ENCODE measurements at regions not wholly inside any gene's neighbourhood (a gene's known extent, or its start where the extent isn't known, plus 50 kb on each side); places are given as distances from the start of the nearest gene placed in this dataset.
A peak's percentile ranks its signal among the peaks of the same experiment; 100 is the strongest.

GRCh38 chr13:44873461-44873860 is 115.8 kb downstream of the NUFIP1 start:
- DNase-seq (ENCODE audit: low read depth): no peak
- no peak for TF ChIP-seq CTCF (conservative IDR thresholded peaks at IDR 0.05; ENCODE audit: low read depth, low read length)
- H3K4me3 ChIP-seq (ENCODE audit: low read depth, low read length): no peak overlapping the region

- no peak for TF ChIP-seq CTCF (conservative IDR thresholded peaks at IDR 0.05; ENCODE audit: low read depth, low read length)
- DNase-seq (ENCODE audit: low read depth): no peak
- H3K4me3 ChIP-seq (ENCODE audit: low read depth, low read length): no peak overlapping the region
Observed at GRCh38 chr13:44872751-44873150, 116.5 kb downstream of the NUFIP1 start.

GRCh38 chr13:44870456-44870929 is 118.8 kb downstream of the NUFIP1 start:
- peak; percentile 6 for TF ChIP-seq CTCF (conservative IDR thresholded peaks at IDR 0.05; ENCODE audit: low read depth, low read length)
- DNase-seq (ENCODE audit: low read depth): no peak
- H3K4me3 ChIP-seq (ENCODE audit: low read depth, low read length): no peak overlapping the region

- no peak for DNase-seq (ENCODE audit: low read depth)
- H3K4me3 ChIP-seq (ENCODE audit: low read depth, low read length): no peak overlapping the region
- TF ChIP-seq CTCF (conservative IDR thresholded peaks at IDR 0.05; ENCODE audit: low read depth, low read length): no peak
Observed at GRCh38 chr13:44869167-44869566, 120.1 kb downstream of the NUFIP1 start.

GRCh38 chr13:44868397-44868796 is 120.9 kb downstream of the NUFIP1 start:
- DNase-seq (ENCODE audit: low read depth): no peak
- TF ChIP-seq CTCF (conservative IDR thresholded peaks at IDR 0.05; ENCODE audit: low read depth, low read length): no peak

GRCh38 chr13:44867825-44868224 is 121.4 kb downstream of the NUFIP1 start:
- H3K4me3 ChIP-seq (ENCODE audit: low read depth, low read length): no peak overlapping the region
- no peak for TF ChIP-seq CTCF (conservative IDR thresholded peaks at IDR 0.05; ENCODE audit: low read depth, low read length)
- no peak for DNase-seq (ENCODE audit: low read depth)

More at GRCh38 chr13:44868397-44868796, 120.9 kb downstream of the NUFIP1 start:
- H3K4me3 ChIP-seq (ENCODE audit: low read depth, low read length): no peak overlapping the region

- no peak for TF ChIP-seq CTCF (conservative IDR thresholded peaks at IDR 0.05; ENCODE audit: low read depth, low read length)
- H3K4me3 ChIP-seq (ENCODE audit: low read depth, low read length): no peak overlapping the region
Observed at GRCh38 chr13:44866411-44866911, 122.8 kb downstream of the NUFIP1 start.

More at GRCh38 chr13:44866411-44866911, 122.8 kb downstream of the NUFIP1 start:
- DNase-seq (ENCODE audit: low read depth): no peak
